CD4-positive, alpha-beta T cell treated with Interleukin-2 at 100 ng/mL for 4 hours (primary cell): ENCODE measurements at regions not wholly inside any gene's neighbourhood (a gene's known extent, or its start where the extent isn't known, plus 50 kb on each side); places are given as distances from the start of the nearest gene placed in this dataset.
A peak's percentile ranks its signal among the peaks of the same experiment; 100 is the strongest.

Source experiments
- DNase-seq: peaks from one replicate; pipeline ENCODE4 v3.0.0-alpha.2; 2020; ENCODE audit warnings: low spot score

DNA sequence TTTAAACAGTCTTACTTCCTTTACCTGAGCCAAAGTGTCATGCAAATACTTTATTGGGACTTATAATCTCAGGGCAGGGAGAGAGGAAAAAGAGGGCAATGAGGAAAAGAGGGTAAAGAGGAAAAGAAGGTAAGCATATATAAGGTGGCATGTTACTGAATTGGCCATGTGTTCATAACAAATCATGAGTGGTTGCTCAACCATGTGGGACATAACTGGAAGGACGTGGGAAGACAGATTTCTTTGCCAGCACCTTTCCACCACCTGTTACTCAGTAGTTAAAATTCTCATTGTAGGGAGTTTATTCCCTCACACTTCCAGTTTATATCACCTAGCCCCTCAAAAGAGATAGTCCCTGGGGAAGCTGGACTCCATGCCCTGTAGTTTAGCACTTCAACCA, 54.7 kb upstream of the TPRG1 start:
- no peak for DNase-seq

DNA sequence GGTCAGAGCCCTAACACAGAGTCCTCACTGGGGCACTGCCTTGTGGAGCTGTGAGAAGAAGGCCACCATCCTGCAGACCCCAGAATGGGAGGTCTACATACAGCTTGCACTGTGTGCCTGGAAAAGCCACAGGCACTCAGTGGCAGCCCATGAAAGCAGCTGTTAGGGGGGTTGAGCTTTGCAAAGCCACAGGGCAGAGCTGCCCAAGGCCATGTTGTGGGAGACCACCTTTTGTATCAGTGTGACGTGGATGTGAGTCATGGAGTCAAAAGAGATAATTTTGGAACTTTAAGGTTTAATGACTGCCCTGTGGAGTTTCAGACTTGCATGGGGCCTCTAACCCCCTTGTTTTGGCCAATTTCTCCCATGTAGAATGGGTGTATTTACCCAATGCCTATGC, 52.9 kb upstream of the TPRG1 start:
- DNase-seq = no peak

- DNase-seq = no peak
Measured at GRCh38 chr3:189119950-189120349, 51.8 kb upstream of the TPRG1 start.

DNA sequence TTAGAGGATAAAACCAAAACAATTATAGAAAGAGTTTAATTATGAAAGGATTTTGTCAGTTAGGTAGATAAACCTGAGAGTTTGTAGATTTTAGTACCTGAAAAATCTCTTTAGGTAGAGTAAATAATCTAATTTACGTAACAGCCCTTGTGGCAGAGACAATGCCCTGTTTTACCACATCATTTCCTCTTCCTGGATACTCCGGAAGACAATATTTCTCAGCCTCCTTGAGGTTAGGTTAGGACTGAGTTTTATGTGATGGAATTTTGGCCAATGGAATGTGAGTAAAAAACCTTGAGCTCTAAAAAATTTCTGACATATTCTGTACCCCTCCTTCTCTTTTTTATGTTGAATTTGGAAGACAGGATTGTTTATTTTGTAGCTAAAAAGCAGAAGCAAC, 50.7 kb upstream of the TPRG1 start:
- peak; percentile 48 for DNase-seq
